Right lobe of liver (tissue), 6 donors: ENCODE measurements at regions not wholly inside any gene's neighbourhood (a gene's known extent, or its start where the extent isn't known, plus 50 kb on each side); places are given as distances from the start of the nearest gene placed in this dataset.

Experiments used
- ATAC-seq, 4 donors: fragments of 200-7000 bp; cut with Tn5 transposase; one replicate each; pipeline ENCODE4 v1.9.1; 2020; ENCODE audit warnings: mild to moderate bottlenecking in 4 of 4, moderate library complexity in 4 of 4
- DNase-seq, 3 donors: peaks; one replicate each; pipeline ENCODE4 v3.0.0-alpha.2; 2020
- H3K27ac ChIP-seq, 3 donors: fragments of 200-600 bp; one replicate each; pipeline ENCODE4 v1.8.0; 2022
- H3K27me3 ChIP-seq, 2 donors: fragments of 200-600 bp; one replicate each; pipeline ENCODE4 v1.8.0; 2022
- H3K36me3 ChIP-seq, 4 donors: fragments of 200-600 bp; sonication (generic) in 1 of 4; one replicate each; pipeline versions ENCODE4 v1.5.1 to v1.8.0; 2017 to 2022; ENCODE audit warnings: control low read depth in 1 of 4
- H3K4me1 ChIP-seq, 4 donors: fragments of 200-600 bp; sonication (generic) in 1 of 4; one replicate each; pipeline versions ENCODE4 v1.5.1 to v1.8.0; 2017 to 2022; ENCODE audit warnings: control low read depth in 1 of 4
- H3K4me3 ChIP-seq, 3 donors: fragments of 200-600 bp; one replicate each; pipeline ENCODE4 v1.8.0; 2022
- H3K9me3 ChIP-seq, 4 donors: fragments of 200-600 bp; sonication (generic) in 1 of 4; one replicate each; pipeline versions ENCODE4 v1.5.1 to v1.8.0; 2017 to 2022; ENCODE audit warnings: control low read depth in 1 of 4
- CTCF ChIP-seq, 4 donors: fragments of 200-600 bp in 3 of 4; fragments of 450-650 bp in 1 of 4; IDR thresholded peaks; one replicate each; pipeline versions ENCODE4 v1.5.1 to v1.8.0; 2016 to 2022; ENCODE audit warnings: antibody characterized with exemption in 4 of 4, mild to moderate bottlenecking in 2 of 4
- POLR2A ChIP-seq: fragments of 450-650 bp; IDR thresholded peaks from one replicate; pipeline ENCODE4 v1.6.1; 2017; ENCODE audit warnings: antibody characterized with exemption, mild to moderate bottlenecking
- WGBS: methylation state at CpG from one replicate; pipeline ENCODE4 v1.1.6; 2018; ENCODE audit warnings: low coverage, low lambda C conversion rate; ENCODE audit not compliant: insufficient coverage; ENCODE audit errors: missing lambda C conversion rate; 5-methylcytosine and 5-hydroxymethylcytosine counted together
- intact Hi-C, 2 donors: fragments of 100-400 bp; cut with DNase I; formaldehyde crosslinking; loops; one replicate each; pipeline versions ENCODE4 v1.11.2 to v1.14.1; 2022
- donor health status: DM: no; HTN: yes; CAD: no.
- donor health status: DM: no; HTN: no; CAD: no.
- donor health status: DM: no; HTN: no; CAD: no.
- donor health status: DM: no; HTN: yes; CAD: no.
- donor health status: DM: no; HTN: yes; CAD: no.

- Histone ChIP-seq H3K27me3 (no peaks in the 10 kb centered on the region), H3K9me3 (no peaks in the 10 kb centered on the region), H3K4me3 (no peak overlapping the region), H3K4me1 (no peaks in the 10 kb centered on the region), H3K27ac (no peak overlapping the region), H3K36me3 (no peaks in the 10 kb centered on the region)
- ATAC-seq (no peak), DNase-seq (no peak)
- WGBS = 70% methylated on average over 2 of the region's 12 CpGs
- TF ChIP-seq CTCF (IDR thresholded peaks at IDR 0.05) (no peak), POLR2A (no peak)
- intact Hi-C loops = no loop called here
Measured at GRCh38 chr10:37681617-37681999, 175.8 kb downstream of the ZNF248 start.

- TF ChIP-seq POLR2A (no peak), CTCF (IDR thresholded peaks at IDR 0.05) (no peak)
- DNase-seq = peak in 1 of 3 donors; percentile 39
- intact Hi-C loops = no loop called here
- no peak overlapping the region for H3K27ac ChIP-seq
- no peaks in the 10 kb centered on the region for H3K36me3 ChIP-seq
- no peaks in the 10 kb centered on the region for H3K9me3 ChIP-seq
- ATAC-seq = no peak
- WGBS = 71% methylated on average over 14 of the region's 52 CpGs
- H3K4me1 ChIP-seq = no peaks in the 10 kb centered on the region
- H3K27me3 ChIP-seq = no peaks in the 10 kb centered on the region
- no peak overlapping the region for H3K4me3 ChIP-seq
Measured at GRCh38 chr10:37680716-37681616, 176.4 kb downstream of the ZNF248 start.

- Histone ChIP-seq H3K4me1 (no peaks in the 10 kb centered on the region), H3K36me3 (no peaks in the 10 kb centered on the region), H3K27ac (no peak overlapping the region), H3K27me3 (no peaks in the 10 kb centered on the region), H3K9me3 (no peaks in the 10 kb centered on the region), H3K4me3 (no peak overlapping the region)
- ATAC-seq = no peak
- TF ChIP-seq CTCF (IDR thresholded peaks at IDR 0.05) = no peak
- no peak for TF ChIP-seq POLR2A
- WGBS = 87% methylated on average over 3 of the region's 30 CpGs
- intact Hi-C loops = no loop called here
- peak in 1 of 3 donors; percentile 36 for DNase-seq
Measured at GRCh38 chr10:37680243-37680683, 177.1 kb downstream of the ZNF248 start.

GRCh38 chr10:37679465-37679864, 177.9 kb downstream of the ZNF248 start:
- no peaks in the 10 kb centered on the region for H3K9me3 ChIP-seq
- H3K27me3 ChIP-seq = no peaks in the 10 kb centered on the region
- H3K36me3 ChIP-seq = no peaks in the 10 kb centered on the region
- WGBS = no CpG with 5 or more reads among the region's 8 CpGs
- ATAC-seq = no peak
- intact Hi-C loops = no loop called here
- H3K4me1 ChIP-seq = no peaks in the 10 kb centered on the region
- H3K27ac ChIP-seq = no peak overlapping the region
- no peak overlapping the region for H3K4me3 ChIP-seq
- DNase-seq = no peak
- no peak for TF ChIP-seq POLR2A
- no peak for TF ChIP-seq CTCF (IDR thresholded peaks at IDR 0.05)
